ENCODE measurements at regions not wholly inside any gene's neighbourhood (a gene's known extent, or its start where the extent isn't known, plus 50 kb on each side); places are given as distances from the start of the nearest gene placed in this dataset.

DNA sequence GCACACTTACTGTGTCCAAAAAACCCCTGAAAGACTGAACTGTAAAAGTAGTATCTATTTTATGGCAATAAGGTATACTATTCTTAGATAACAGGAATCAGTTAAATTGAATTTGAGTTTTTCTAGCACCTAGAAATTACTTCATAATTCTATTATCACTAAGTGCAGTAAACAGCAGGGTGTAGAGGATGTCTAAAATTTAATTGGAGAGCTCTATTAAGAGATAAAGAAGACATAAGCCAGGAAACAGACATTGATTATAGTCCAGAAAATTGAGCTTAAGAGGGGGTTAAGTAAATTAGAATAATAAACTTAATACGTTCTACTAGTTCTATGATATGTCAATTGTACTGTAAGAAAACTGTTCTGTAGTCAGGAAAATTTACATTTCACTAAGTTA is 403.5 kb upstream of the CBLB start:
- TF ChIP-seq, protein P1, sequence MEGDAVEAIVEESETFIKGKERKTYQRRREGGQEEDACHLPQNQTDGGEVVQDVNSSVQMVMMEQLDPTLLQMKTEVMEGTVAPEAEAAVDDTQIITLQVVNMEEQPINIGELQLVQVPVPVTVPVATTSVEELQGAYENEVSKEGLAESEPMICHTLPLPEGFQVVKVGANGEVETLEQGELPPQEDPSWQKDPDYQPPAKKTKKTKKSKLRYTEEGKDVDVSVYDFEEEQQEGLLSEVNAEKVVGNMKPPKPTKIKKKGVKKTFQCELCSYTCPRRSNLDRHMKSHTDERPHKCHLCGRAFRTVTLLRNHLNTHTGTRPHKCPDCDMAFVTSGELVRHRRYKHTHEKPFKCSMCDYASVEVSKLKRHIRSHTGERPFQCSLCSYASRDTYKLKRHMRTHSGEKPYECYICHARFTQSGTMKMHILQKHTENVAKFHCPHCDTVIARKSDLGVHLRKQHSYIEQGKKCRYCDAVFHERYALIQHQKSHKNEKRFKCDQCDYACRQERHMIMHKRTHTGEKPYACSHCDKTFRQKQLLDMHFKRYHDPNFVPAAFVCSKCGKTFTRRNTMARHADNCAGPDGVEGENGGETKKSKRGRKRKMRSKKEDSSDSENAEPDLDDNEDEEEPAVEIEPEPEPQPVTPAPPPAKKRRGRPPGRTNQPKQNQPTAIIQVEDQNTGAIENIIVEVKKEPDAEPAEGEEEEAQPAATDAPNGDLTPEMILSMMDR (conservative IDR thresholded peaks at IDR 0.05; ENCODE audit: low read depth in 2 of 2) = no peak
- TF ChIP-seq EZH2 (IDR thresholded peaks at IDR 0.05; ENCODE audit: low read depth, unreplicated experiment) = no peak

Data from GM23338 (cell line).